ENCODE measurements at regions not wholly inside any gene's neighbourhood (a gene's known extent, or its start where the extent isn't known, plus 50 kb on each side); places are given as distances from the start of the nearest gene placed in this dataset.

GRCh38 chr17:6304894-6305612 is 129.9 kb downstream of the AIPL1 start:
- H3K14ac ChIP-seq (ENCODE audit: insufficient read length): no peak overlapping the region
- H3K27me3 ChIP-seq (replicated peaks in 1 of 4; ENCODE audit: control insufficient read depth in 3 of 4, extremely low read depth in 1 of 4, insufficient read depth in 3 of 4, low read length in 3 of 4): no peaks in the 10 kb centered on the region
- H3K4me1 ChIP-seq (replicated peaks in 1 of 4; ENCODE audit: control insufficient read depth in 3 of 4, insufficient read depth in 4 of 4, low read length in 3 of 4): no peaks in the 10 kb centered on the region; a peak in 1 of 7 replicates
- no peak for TF ChIP-seq SP4 (IDR thresholded peaks at IDR 0.05; ENCODE audit: low read length)
- no peak for TF ChIP-seq GTF2F1 (IDR thresholded peaks at IDR 0.05; ENCODE audit: borderline replicate concordance, low read depth, low read length)
- H3K27ac ChIP-seq (ENCODE audit: low read depth, low read length): no peak overlapping the region
- no peak overlapping the region for H4K8ac ChIP-seq (ENCODE audit: extremely low read depth, insufficient read depth, low read length)
- no peak overlapping the region for H2BK20ac ChIP-seq (ENCODE audit: low read length)
- no peak overlapping the region for H2BK15ac ChIP-seq (ENCODE audit: low read length)
- H2AK5ac ChIP-seq (ENCODE audit: low read depth, low read length): no peak overlapping the region
- H3K23me2 ChIP-seq (ENCODE audit: low read depth, low read length): no peaks in the 10 kb centered on the region; the same call in 1 of the 2 replicates
- POLR2A ChIA-PET (ENCODE audit: partially characterized antibody): interaction anchor here (0.7 kb wide), 1 partner anchor 1409 kb away, joined by 3 read pairs; no protein-coding TSS in a partner anchor
- no peak overlapping the region for H4K5ac ChIP-seq (ENCODE audit: insufficient read length, low read depth, low read length)
- H3K4me2 ChIP-seq (ENCODE audit: insufficient read depth in 1 of 2, low read depth in 2 of 2, low read length in 2 of 2): no peak overlapping the region
- H2BK12ac ChIP-seq (ENCODE audit: low read depth, low read length): no peak overlapping the region
- H2BK120ac ChIP-seq (replicated peaks; ENCODE audit: low read depth, low read length): no peak overlapping the region
- H3K9ac ChIP-seq (replicated peaks in 1 of 4; ENCODE audit: extremely low read depth in 1 of 4, low read depth in 3 of 4, low read length in 3 of 4): no peak overlapping the region
- no peaks in the 10 kb centered on the region for H3K9me3 ChIP-seq (ENCODE audit: insufficient read depth in 2 of 2, low read depth in 1 of 2, low read length in 1 of 2)
- H2AFZ ChIP-seq (ENCODE audit: low read length): no peak overlapping the region
- H3K4me3 ChIP-seq (ENCODE audit: extremely low read depth in 1 of 4, insufficient read depth in 2 of 4, low read depth in 3 of 4, low read length in 4 of 4): no peak overlapping the region
- DNase-seq (ENCODE audit: low read depth in 1 of 2, low spot score in 2 of 2) (no peak), FAIRE-seq (no peak)
- H3K23ac ChIP-seq (ENCODE audit: insufficient read length): no peak overlapping the region
- no peak overlapping the region for H4K91ac ChIP-seq (replicated peaks; ENCODE audit: insufficient read length, low read length)
- no peak overlapping the region for H3K4ac ChIP-seq (replicated peaks; ENCODE audit: insufficient read length, low read depth, low read length)
- 83% methylated on average over 3 of the region's 3 CpGs; no CpG with 5 or more reads in 1 of the 2 experiments for WGBS, 2 experiments (ENCODE audit: extremely low coverage in 1 of 2, insufficient coverage in 1 of 2, insufficient read length in 1 of 2, insufficient replicate concordance in 2 of 2, low coverage in 1 of 2, low lambda C conversion rate in 2 of 2, missing lambda C conversion rate in 1 of 2)
- CTCF ChIA-PET (ENCODE audit: partially characterized antibody): interaction anchor here (0.5 to 0.8 kb wide), 2 partner anchors 18 to 22 kb away, joined by 4 to 6 read pairs; no protein-coding TSS in a partner anchor
- no peaks in the 10 kb centered on the region for H4K20me1 ChIP-seq (replicated peaks in 1 of 2; ENCODE audit: control insufficient read depth in 1 of 2, insufficient read depth in 2 of 2, low read length in 2 of 2)
- no peaks in the 10 kb centered on the region for H3K79me2 ChIP-seq (ENCODE audit: control insufficient read depth in 1 of 2, insufficient read depth in 2 of 2, low read length in 2 of 2)
- no peaks in the 10 kb centered on the region for H3K36me3 ChIP-seq (ENCODE audit: control insufficient read depth in 2 of 4, insufficient read depth in 4 of 4, low read length in 3 of 4)
- H3K79me1 ChIP-seq (ENCODE audit: low read depth, low read length): no peaks in the 10 kb centered on the region
- H3K56ac ChIP-seq (replicated peaks; ENCODE audit: insufficient read length, low read depth, low read length): no peak overlapping the region
- H3K18ac ChIP-seq (ENCODE audit: extremely low read depth, low read length): no peak overlapping the region
- H2BK5ac ChIP-seq (ENCODE audit: low read depth, low read length): no peak overlapping the region

Measured in H1 (cell line).